ENCODE measurements at regions not wholly inside any gene's neighbourhood (a gene's known extent, or its start where the extent isn't known, plus 50 kb on each side); places are given as distances from the start of the nearest gene placed in this dataset.

DNA sequence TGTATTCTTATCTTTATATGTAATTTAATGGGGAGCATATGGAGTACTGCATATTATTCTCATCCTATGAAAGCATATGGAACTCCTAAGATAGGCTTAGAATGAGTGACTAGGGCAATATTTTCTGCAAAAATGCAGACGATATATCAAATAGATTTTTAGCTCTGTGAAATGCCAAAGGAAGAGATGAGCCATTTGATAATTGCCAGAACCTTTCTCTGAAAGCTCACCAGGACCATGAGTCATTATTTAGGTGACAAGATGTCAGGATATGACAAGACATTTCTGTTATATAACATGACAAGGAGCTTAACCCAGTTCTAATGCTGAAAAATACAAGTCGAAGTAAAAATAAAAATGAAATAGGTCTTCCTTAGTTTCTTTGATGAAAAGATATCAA, 145.0 kb downstream of the SLITRK6 start:
- Mint-ChIP-seq H3K27ac (no peak overlapping the region), H3K36me3 (ENCODE audit: low read depth) (no peaks in the 10 kb centered on the region), H3K9me3 (no peaks in the 10 kb centered on the region), H3K27me3 (ENCODE audit: insufficient read depth, low read depth, poor library complexity) (no peaks in the 10 kb centered on the region), H3K4me3 (no peak overlapping the region), H3K4me1 (no peaks in the 10 kb centered on the region; the same call in 2 of the 3 replicates)
- Histone ChIP-seq H3K27ac (ENCODE audit: low read depth) (no peak overlapping the region), H3K4me1 (ENCODE audit: insufficient read depth) (no peaks in the 10 kb centered on the region), H3K4me3 (no peak overlapping the region), H2AFZ (no peak overlapping the region), H3F3A (replicated peaks; ENCODE audit: low read depth) (no peaks in the 10 kb centered on the region), H3K36me3 (ENCODE audit: insufficient read depth) (no peaks in the 10 kb centered on the region), H3K4me2 (no peak overlapping the region), H4K20me1 (replicated peaks; ENCODE audit: insufficient read depth) (no peaks in the 10 kb centered on the region), H3K79me2 (replicated peaks; ENCODE audit: insufficient read depth) (no peaks in the 10 kb centered on the region), H3K9me2 (ENCODE audit: insufficient read depth) (no peaks in the 10 kb centered on the region), H3K27me3 (ENCODE audit: insufficient read depth) (no peaks in the 10 kb centered on the region)
- no peak for DNase-seq (ENCODE audit: low spot score)
- no peak for TF ChIP-seq NANOG (IDR thresholded peaks at IDR 0.05; ENCODE audit: borderline replicate concordance)
- TF ChIP-seq EZH2phosphoT487 (IDR thresholded peaks at IDR 0.05; ENCODE audit: unreplicated experiment), result no peak
- TF ChIP-seq CTCF (conservative IDR thresholded peaks at IDR 0.05; ENCODE audit: low read depth in 2 of 2), result no peak
- no peak for TF ChIP-seq CREB1 (CRISPR knock-in tag; IDR thresholded peaks at IDR 0.05; ENCODE audit: low read depth)
- TF ChIP-seq, protein P1, sequence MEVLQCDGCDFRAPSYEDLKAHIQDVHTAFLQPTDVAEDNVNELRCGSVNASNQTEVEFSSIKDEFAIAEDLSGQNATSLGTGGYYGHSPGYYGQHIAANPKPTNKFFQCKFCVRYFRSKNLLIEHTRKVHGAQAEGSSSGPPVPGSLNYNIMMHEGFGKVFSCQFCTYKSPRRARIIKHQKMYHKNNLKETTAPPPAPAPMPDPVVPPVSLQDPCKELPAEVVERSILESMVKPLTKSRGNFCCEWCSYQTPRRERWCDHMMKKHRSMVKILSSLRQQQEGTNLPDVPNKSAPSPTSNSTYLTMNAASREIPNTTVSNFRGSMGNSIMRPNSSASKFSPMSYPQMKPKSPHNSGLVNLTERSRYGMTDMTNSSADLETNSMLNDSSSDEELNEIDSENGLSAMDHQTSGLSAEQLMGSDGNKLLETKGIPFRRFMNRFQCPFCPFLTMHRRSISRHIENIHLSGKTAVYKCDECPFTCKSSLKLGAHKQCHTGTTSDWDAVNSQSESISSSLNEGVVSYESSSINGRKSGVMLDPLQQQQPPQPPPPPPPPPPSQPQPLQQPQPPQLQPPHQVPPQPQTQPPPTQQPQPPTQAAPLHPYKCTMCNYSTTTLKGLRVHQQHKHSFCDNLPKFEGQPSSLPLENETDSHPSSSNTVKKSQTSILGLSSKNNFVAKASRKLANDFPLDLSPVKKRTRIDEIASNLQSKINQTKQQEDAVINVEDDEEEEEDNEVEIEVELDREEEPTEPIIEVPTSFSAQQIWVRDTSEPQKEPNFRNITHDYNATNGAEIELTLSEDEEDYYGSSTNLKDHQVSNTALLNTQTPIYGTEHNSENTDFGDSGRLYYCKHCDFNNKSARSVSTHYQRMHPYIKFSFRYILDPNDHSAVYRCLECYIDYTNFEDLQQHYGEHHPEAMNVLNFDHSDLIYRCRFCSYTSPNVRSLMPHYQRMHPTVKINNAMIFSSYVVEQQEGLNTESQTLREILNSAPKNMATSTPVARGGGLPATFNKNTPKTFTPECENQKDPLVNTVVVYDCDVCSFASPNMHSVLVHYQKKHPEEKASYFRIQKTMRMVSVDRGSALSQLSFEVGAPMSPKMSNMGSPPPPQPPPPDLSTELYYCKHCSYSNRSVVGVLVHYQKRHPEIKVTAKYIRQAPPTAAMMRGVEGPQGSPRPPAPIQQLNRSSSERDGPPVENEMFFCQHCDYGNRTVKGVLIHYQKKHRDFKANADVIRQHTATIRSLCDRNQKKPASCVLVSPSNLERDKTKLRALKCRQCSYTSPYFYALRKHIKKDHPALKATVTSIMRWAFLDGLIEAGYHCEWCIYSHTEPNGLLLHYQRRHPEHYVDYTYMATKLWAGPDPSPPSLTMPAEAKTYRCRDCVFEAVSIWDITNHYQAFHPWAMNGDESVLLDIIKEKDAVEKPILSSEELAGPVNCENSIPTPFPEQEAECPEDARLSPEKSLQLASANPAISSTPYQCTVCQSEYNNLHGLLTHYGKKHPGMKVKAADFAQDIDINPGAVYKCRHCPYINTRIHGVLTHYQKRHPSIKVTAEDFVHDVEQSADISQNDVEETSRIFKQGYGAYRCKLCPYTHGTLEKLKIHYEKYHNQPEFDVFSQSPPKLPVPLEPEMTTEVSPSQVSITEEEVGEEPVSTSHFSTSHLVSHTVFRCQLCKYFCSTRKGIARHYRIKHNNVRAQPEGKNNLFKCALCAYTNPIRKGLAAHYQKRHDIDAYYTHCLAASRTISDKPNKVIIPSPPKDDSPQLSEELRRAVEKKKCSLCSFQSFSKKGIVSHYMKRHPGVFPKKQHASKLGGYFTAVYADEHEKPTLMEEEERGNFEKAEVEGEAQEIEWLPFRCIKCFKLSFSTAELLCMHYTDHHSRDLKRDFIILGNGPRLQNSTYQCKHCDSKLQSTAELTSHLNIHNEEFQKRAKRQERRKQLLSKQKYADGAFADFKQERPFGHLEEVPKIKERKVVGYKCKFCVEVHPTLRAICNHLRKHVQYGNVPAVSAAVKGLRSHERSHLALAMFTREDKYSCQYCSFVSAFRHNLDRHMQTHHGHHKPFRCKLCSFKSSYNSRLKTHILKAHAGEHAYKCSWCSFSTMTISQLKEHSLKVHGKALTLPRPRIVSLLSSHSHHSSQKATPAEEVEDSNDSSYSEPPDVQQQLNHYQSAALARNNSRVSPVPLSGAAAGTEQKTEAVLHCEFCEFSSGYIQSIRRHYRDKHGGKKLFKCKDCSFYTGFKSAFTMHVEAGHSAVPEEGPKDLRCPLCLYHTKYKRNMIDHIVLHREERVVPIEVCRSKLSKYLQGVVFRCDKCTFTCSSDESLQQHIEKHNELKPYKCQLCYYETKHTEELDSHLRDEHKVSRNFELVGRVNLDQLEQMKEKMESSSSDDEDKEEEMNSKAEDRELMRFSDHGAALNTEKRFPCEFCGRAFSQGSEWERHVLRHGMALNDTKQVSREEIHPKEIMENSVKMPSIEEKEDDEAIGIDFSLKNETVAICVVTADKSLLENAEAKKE (CRISPR knock-in tag; IDR thresholded peaks at IDR 0.05), result no peak
- TF ChIP-seq POLR2AphosphoS5 (IDR thresholded peaks at IDR 0.05; ENCODE audit: low read depth), result no peak
- no peak for TF ChIP-seq EZH2 (IDR thresholded peaks at IDR 0.05; ENCODE audit: low read depth, unreplicated experiment)
- no peak for TF ChIP-seq ZNF114 (CRISPR knock-in tag; IDR thresholded peaks at IDR 0.05)
- TF ChIP-seq ZNF331 (CRISPR knock-in tag; IDR thresholded peaks at IDR 0.05; ENCODE audit: low read depth), result no peak
- no peak for TF ChIP-seq STAT1 (IDR thresholded peaks at IDR 0.05; ENCODE audit: unreplicated experiment)
- no peak for ATAC-seq
